ENCODE measurements at regions not wholly inside any gene's neighbourhood (a gene's known extent, or its start where the extent isn't known, plus 50 kb on each side); places are given as distances from the start of the nearest gene placed in this dataset.
A peak's percentile ranks its signal among the peaks of the same experiment; 100 is the strongest.

DNA sequence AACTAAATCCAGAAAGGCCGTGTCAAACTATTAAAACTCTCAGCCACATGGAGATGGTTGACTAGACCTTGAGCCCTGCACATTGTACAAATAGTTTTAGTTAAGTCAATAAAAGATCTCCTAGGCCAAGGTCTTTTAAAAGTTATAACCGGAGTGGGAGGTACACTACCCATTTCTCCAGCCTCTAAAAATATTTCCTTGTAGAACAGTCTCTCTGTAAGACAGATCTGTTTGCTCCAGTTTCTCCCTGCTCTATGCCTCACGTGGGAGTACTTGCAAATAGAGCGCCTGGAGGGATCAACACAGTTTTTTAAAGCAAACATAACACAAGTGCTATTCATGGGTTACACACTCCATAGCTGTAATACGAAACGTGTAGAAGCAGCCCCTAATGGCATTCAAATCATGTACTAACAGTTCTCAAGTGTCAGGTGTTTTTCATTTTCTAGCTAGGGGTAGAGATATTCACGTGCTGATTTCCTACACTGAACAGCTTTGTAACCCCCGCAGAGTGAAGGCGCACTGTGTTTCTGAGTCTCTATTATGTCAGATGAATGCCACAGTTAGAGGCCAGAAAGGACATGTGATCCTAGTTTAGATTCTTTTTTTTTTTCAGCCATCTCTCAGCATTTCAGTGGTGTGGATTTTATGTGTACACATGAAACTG lies 703.4 kb upstream of the GRAMD2B start:
- peaks cover 59% of the 10 kb centered on the region for H3K4me1 Mint-ChIP-seq
- H3K27ac Mint-ChIP-seq (ENCODE audit: unreplicated experiment): peak overlapping the region; percentile 95
- no peaks in the 10 kb centered on the region for H3K27me3 Mint-ChIP-seq (ENCODE audit: low read depth)
- H3K4me3 Mint-ChIP-seq: peak overlapping the region; percentile 52
- H3K36me3 Mint-ChIP-seq (ENCODE audit: low read depth): no peaks in the 10 kb centered on the region
- TF ChIP-seq, protein P1, sequence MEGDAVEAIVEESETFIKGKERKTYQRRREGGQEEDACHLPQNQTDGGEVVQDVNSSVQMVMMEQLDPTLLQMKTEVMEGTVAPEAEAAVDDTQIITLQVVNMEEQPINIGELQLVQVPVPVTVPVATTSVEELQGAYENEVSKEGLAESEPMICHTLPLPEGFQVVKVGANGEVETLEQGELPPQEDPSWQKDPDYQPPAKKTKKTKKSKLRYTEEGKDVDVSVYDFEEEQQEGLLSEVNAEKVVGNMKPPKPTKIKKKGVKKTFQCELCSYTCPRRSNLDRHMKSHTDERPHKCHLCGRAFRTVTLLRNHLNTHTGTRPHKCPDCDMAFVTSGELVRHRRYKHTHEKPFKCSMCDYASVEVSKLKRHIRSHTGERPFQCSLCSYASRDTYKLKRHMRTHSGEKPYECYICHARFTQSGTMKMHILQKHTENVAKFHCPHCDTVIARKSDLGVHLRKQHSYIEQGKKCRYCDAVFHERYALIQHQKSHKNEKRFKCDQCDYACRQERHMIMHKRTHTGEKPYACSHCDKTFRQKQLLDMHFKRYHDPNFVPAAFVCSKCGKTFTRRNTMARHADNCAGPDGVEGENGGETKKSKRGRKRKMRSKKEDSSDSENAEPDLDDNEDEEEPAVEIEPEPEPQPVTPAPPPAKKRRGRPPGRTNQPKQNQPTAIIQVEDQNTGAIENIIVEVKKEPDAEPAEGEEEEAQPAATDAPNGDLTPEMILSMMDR (conservative IDR thresholded peaks at IDR 0.05): no peak
- H3K9me3 Mint-ChIP-seq: no peaks in the 10 kb centered on the region
- DNase-seq (ENCODE audit: low read depth, low spot score): peak; percentile 37

DNA sequence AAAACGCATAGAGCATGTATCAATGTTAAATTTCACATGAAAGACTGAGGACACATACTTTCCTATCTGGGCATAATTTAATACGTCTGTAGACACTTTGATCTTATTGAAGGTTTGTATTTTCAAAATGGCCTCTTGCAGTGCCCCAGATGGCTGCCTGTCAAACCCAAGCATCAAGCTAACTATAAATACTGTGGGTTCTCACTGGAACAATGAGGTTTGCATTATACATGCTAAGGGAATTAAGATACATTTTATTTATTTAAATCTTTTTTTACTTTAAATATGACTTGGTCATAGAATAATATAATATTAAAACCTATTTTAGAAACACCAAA lies 702.9 kb upstream of the GRAMD2B start:
- TF ChIP-seq, protein P1 (conservative IDR thresholded peaks at IDR 0.05): no peak
- Mint-ChIP-seq H3K27me3 (ENCODE audit: low read depth) (no peaks in the 10 kb centered on the region), H3K4me1 (peaks cover 59% of the 10 kb centered on the region), H3K27ac (ENCODE audit: unreplicated experiment) (peak overlapping the region; percentile 95), H3K9me3 (no peaks in the 10 kb centered on the region), H3K36me3 (ENCODE audit: low read depth) (no peaks in the 10 kb centered on the region), H3K4me3 (peak overlapping the region; percentile 52)
- no peak for DNase-seq (ENCODE audit: low read depth, low spot score)

DNA sequence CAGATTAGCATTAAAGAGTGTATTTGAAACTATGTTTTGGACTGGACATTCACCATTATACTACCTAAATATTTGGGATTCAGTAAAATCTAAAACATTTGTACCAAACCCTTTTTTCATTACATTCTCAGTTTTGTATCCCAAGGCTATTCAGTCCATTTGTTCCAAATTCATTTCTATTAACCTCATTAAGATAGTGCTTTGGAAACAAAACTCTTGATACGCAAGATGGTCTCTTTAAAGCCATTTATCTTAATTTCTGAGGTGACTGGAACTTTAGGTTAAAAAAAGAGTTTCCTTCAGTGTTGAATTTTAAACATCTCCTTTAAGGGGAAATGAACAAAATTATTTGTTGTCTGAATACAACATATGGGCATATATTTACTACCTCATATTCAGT lies 702.5 kb upstream of the GRAMD2B start:
- no peak for DNase-seq (ENCODE audit: low read depth, low spot score)
- Mint-ChIP-seq H3K36me3 (ENCODE audit: low read depth) (no peaks in the 10 kb centered on the region), H3K4me3 (no peak overlapping the region), H3K27me3 (ENCODE audit: low read depth) (no peaks in the 10 kb centered on the region), H3K27ac (ENCODE audit: unreplicated experiment) (no peak overlapping the region), H3K4me1 (peaks cover 56% of the 10 kb centered on the region), H3K9me3 (no peaks in the 10 kb centered on the region)
- TF ChIP-seq, protein P1 (conservative IDR thresholded peaks at IDR 0.05): no peak

DNA sequence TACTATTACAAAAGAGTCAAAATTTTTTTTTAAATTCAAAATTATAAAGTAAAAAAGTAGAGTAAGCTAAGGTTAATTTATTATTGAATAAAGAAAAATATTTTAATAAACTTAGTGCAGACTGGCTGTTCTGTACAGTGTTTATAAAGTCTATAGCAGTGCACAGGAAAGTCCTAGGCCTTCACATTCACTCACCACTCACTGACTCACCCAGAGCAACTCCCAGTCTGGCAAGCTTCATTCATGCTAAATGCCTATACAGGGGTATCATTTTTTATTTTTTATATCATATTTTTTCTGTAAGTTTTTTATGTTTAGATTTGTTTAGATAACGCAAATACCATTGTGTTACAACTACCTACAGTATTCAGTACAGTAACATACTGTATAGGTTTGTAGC lies 700.7 kb upstream of the GRAMD2B start:
- TF ChIP-seq, protein P1 (conservative IDR thresholded peaks at IDR 0.05): no peak
- Mint-ChIP-seq H3K4me1 (peaks cover 38% of the 10 kb centered on the region), H3K9me3 (no peaks in the 10 kb centered on the region), H3K27me3 (ENCODE audit: low read depth) (no peaks in the 10 kb centered on the region), H3K4me3 (no peak overlapping the region), H3K36me3 (ENCODE audit: low read depth) (no peaks in the 10 kb centered on the region), H3K27ac (ENCODE audit: unreplicated experiment) (no peak overlapping the region)
- no peak for DNase-seq (ENCODE audit: low read depth, low spot score)

DNA sequence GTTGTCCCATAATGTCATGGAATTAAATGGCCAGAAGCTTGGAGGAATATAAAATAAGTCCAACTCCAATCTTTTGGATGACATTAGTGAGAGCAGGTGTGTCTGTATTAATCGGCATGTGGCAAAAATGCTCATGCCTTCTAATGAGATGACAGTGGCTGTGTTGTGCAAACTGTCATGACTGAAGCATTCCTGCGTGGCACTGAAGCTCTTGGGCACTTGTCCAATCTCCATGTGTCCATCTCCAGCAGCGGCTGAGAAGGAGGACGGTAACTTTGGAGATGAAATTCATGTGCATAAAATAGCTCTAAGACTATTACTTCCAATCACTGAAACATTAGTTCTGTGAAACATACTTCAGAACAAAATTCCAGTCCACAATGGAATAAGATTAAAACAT lies 697.5 kb upstream of the GRAMD2B start:
- TF ChIP-seq, protein P1 (conservative IDR thresholded peaks at IDR 0.05): no peak
- no peak overlapping the region for H3K27ac Mint-ChIP-seq (ENCODE audit: unreplicated experiment)
- peaks cover 8% of the 10 kb centered on the region for H3K4me1 Mint-ChIP-seq
- H3K9me3 Mint-ChIP-seq: peaks cover 10% of the 10 kb centered on the region
- peaks cover 4% of the 10 kb centered on the region for H3K36me3 Mint-ChIP-seq (ENCODE audit: low read depth)
- no peak overlapping the region for H3K4me3 Mint-ChIP-seq
- H3K27me3 Mint-ChIP-seq (ENCODE audit: low read depth): no peaks in the 10 kb centered on the region
- no peak for DNase-seq (ENCODE audit: low read depth, low spot score)

Measured in neural crest cell (in vitro differentiated cells).